Gastrocnemius medialis (tissue), 4 donors: ENCODE measurements at regions not wholly inside any gene's neighbourhood (a gene's known extent, or its start where the extent isn't known, plus 50 kb on each side); places are given as distances from the start of the nearest gene placed in this dataset.

Experiments
- POLR2A ChIP-seq, 2 donors: fragments of 450-650 bp; IDR thresholded peaks; one replicate each; pipeline ENCODE4 v1.6.1; 2017; ENCODE audit warnings: antibody characterized with exemption in 2 of 2, mild to moderate bottlenecking in 2 of 2, moderate library complexity in 2 of 2
- TF ChIP-seq, protein P1 (sequence below), 5 experiments: fragments of 450-650 bp in 3 of 5; fragments of 200-600 bp in 2 of 5; sonication (generic) in 2 of 5; IDR thresholded peaks in 4 of 5; conservative IDR thresholded peaks in 1 of 5; 1 replicate in 4 of 5; 2 replicates in 1 of 5; pipeline ENCODE4 v1.5.1; 2016 to 2019; ENCODE audit warnings: antibody characterized with exemption in 5 of 5, mild to moderate bottlenecking in 3 of 5, moderate library complexity in 3 of 5

- TF ChIP-seq, protein P1, sequence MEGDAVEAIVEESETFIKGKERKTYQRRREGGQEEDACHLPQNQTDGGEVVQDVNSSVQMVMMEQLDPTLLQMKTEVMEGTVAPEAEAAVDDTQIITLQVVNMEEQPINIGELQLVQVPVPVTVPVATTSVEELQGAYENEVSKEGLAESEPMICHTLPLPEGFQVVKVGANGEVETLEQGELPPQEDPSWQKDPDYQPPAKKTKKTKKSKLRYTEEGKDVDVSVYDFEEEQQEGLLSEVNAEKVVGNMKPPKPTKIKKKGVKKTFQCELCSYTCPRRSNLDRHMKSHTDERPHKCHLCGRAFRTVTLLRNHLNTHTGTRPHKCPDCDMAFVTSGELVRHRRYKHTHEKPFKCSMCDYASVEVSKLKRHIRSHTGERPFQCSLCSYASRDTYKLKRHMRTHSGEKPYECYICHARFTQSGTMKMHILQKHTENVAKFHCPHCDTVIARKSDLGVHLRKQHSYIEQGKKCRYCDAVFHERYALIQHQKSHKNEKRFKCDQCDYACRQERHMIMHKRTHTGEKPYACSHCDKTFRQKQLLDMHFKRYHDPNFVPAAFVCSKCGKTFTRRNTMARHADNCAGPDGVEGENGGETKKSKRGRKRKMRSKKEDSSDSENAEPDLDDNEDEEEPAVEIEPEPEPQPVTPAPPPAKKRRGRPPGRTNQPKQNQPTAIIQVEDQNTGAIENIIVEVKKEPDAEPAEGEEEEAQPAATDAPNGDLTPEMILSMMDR (IDR thresholded peaks at IDR 0.05 in 4 of 5, conservative IDR thresholded peaks at IDR 0.05 in 1 of 5), result no peak
- TF ChIP-seq POLR2A (IDR thresholded peaks at IDR 0.05), result no peak
Observed at GRCh38 chr6:23173234-23173633, 603.9 kb downstream of the HDGFL1 start.
